Urothelium cell line (cell line): ENCODE measurements at regions not wholly inside any gene's neighbourhood (a gene's known extent, or its start where the extent isn't known, plus 50 kb on each side); places are given as distances from the start of the nearest gene placed in this dataset.
"Not testable (repeated sequence)": the region's sequence is repeated elsewhere in the genome, so short reads cannot be mapped to it uniquely, and the experiment has no call there.

ENCODE experiments used
- DNase-seq: peaks from one replicate; pipeline ENCODE4 v3.0.0; 2011; ENCODE audit warnings: low spot score, mixed read lengths
- FAIRE-seq: peaks from 2 replicates; lab custom pipeline; 2011; peaks lifted over from hg19 to GRCh38; lab: Jason Lieb, UNC

GRCh38 chr5:87787625-87788256, 375.0 kb upstream of the CCNH start:
- FAIRE-seq, result no peak
- no peak for DNase-seq

GRCh38 chr5:87787086-87787485, 374.4 kb upstream of the CCNH start:
- FAIRE-seq (no peak), DNase-seq (no peak)

- no peak for FAIRE-seq
- no peak for DNase-seq
Measured at GRCh38 chr5:87786471-87786870, 373.7 kb upstream of the CCNH start.

GRCh38 chr5:87785554-87786335, 373.0 kb upstream of the CCNH start:
- FAIRE-seq (no peak), DNase-seq (no peak)

- FAIRE-seq (no peak), DNase-seq (no peak)
Measured at GRCh38 chr5:87784879-87785495, 372.3 kb upstream of the CCNH start.

- DNase-seq, result no peak
- FAIRE-seq, result no peak
Measured at GRCh38 chr5:87784311-87784710, 371.6 kb upstream of the CCNH start.

- DNase-seq, result no peak
- FAIRE-seq, result no peak
Measured at GRCh38 chr5:87782916-87783315, 370.2 kb upstream of the CCNH start.

- FAIRE-seq (no peak), DNase-seq (no peak)
Measured at GRCh38 chr5:87781976-87782375, 369.2 kb upstream of the CCNH start.

- FAIRE-seq, result peak; percentile 40
Measured at GRCh38 chr5:87780831-87781760, 368.4 kb upstream of the CCNH start.

GRCh38 chr5:87778876-87779275, 366.1 kb upstream of the CCNH start:
- DNase-seq (no peak), FAIRE-seq (no peak)

More at GRCh38 chr5:87780831-87781760, 368.4 kb upstream of the CCNH start:
- peak; percentile 61 for DNase-seq

- DNase-seq, result no peak
- no peak for FAIRE-seq
Measured at GRCh38 chr5:87777877-87778276, 365.1 kb upstream of the CCNH start.

- FAIRE-seq, result no peak
- no peak for DNase-seq
Measured at GRCh38 chr5:87776785-87777184, 364.1 kb upstream of the CCNH start.

GRCh38 chr5:87776302-87776701, 363.6 kb upstream of the CCNH start:
- not testable (repeated sequence) for DNase-seq, FAIRE-seq

- no peak for DNase-seq
- FAIRE-seq, result no peak
Measured at GRCh38 chr5:87775228-87775627, 362.5 kb upstream of the CCNH start.

GRCh38 chr5:87774804-87775203, 362.1 kb upstream of the CCNH start:
- no peak for DNase-seq
- no peak for FAIRE-seq

- FAIRE-seq (no peak), DNase-seq (no peak)
Measured at GRCh38 chr5:87770601-87771121, 357.9 kb upstream of the CCNH start.

GRCh38 chr5:87770016-87770570, 357.4 kb upstream of the CCNH start:
- FAIRE-seq (no peak), DNase-seq (no peak)

- FAIRE-seq, result no peak
Measured at GRCh38 chr5:87769157-87769556, 356.4 kb upstream of the CCNH start.

GRCh38 chr5:87768190-87768589, 355.5 kb upstream of the CCNH start:
- no peak for FAIRE-seq
- DNase-seq, result no peak

More at GRCh38 chr5:87769157-87769556, 356.4 kb upstream of the CCNH start:
- DNase-seq, result no peak

- no peak for FAIRE-seq
- no peak for DNase-seq
Measured at GRCh38 chr5:87765009-87765408, 352.3 kb upstream of the CCNH start.
